NT2/D1 (cell line): ENCODE measurements at regions not wholly inside any gene's neighbourhood (a gene's known extent, or its start where the extent isn't known, plus 50 kb on each side); places are given as distances from the start of the nearest gene placed in this dataset.

Experiments
- DNase-seq: peaks from one replicate; pipeline ENCODE4 v3.0.0-alpha.2; 2011; ENCODE audit warnings: low read depth, low spot score
- H3K27me3 ChIP-seq: 2 replicates; pipeline ENCODE4 v1.6.0; 2011; ENCODE audit warnings: mild to moderate bottlenecking; ENCODE audit not compliant: insufficient read length, insufficient read depth
- H3K36me3 ChIP-seq: 2 replicates; pipeline ENCODE4 v1.6.1; 2011; ENCODE audit warnings: mild to moderate bottlenecking, low read length, mixed read lengths; ENCODE audit not compliant: insufficient read depth, insufficient read length
- H3K4me1 ChIP-seq: 2 replicates; pipeline ENCODE4 v1.5.1; 2011; ENCODE audit not compliant: insufficient read depth, insufficient read length
- H3K4me3 ChIP-seq: 2 replicates; pipeline ENCODE4 v1.5.1; 2011; ENCODE audit warnings: low read depth; ENCODE audit not compliant: insufficient read length
- H3K9ac ChIP-seq: 2 replicates; pipeline ENCODE4 v1.6.0; 2011; ENCODE audit warnings: low read depth; ENCODE audit not compliant: insufficient read length
- H3K9me3 ChIP-seq: 2 replicates; pipeline ENCODE4 v1.5.1; 2011; ENCODE audit warnings: mild to moderate bottlenecking, low read length; ENCODE audit not compliant: insufficient read depth
- SUZ12 ChIP-seq: IDR thresholded peaks from 2 replicates; pipeline ENCODE4 v1.6.1; 2011; ENCODE audit not compliant: insufficient read length, insufficient read depth; ENCODE audit errors: extremely low read depth
- YY1 ChIP-seq: IDR thresholded peaks from 2 replicates; pipeline ENCODE4 v1.6.1; 2011; ENCODE audit not compliant: insufficient read length, insufficient read depth
- ZNF274 ChIP-seq: IDR thresholded peaks from 2 replicates; pipeline ENCODE4 v1.6.1; 2011; ENCODE audit warnings: mild to moderate bottlenecking, low read depth, low read length

- Histone ChIP-seq H3K9me3 (no peaks in the 10 kb centered on the region), H3K4me1 (no peaks in the 10 kb centered on the region), H3K9ac (no peak overlapping the region), H3K27me3 (no peaks in the 10 kb centered on the region), H3K4me3 (no peak overlapping the region), H3K36me3 (no peaks in the 10 kb centered on the region)
- no peak for DNase-seq
- TF ChIP-seq SUZ12 (no peak), YY1 (no peak), ZNF274 (no peak)
Observed at GRCh38 chr15:31727612-31728011, 302.7 kb upstream of the CHRNA7 start.

- Histone ChIP-seq H3K4me1 (no peaks in the 10 kb centered on the region), H3K36me3 (no peaks in the 10 kb centered on the region), H3K9ac (no peak overlapping the region), H3K4me3 (no peak overlapping the region), H3K9me3 (no peaks in the 10 kb centered on the region), H3K27me3 (no peaks in the 10 kb centered on the region)
- DNase-seq, result no peak
- TF ChIP-seq SUZ12 (no peak), YY1 (no peak), ZNF274 (no peak)
Observed at GRCh38 chr15:31732726-31733125, 297.6 kb upstream of the CHRNA7 start.

DNA sequence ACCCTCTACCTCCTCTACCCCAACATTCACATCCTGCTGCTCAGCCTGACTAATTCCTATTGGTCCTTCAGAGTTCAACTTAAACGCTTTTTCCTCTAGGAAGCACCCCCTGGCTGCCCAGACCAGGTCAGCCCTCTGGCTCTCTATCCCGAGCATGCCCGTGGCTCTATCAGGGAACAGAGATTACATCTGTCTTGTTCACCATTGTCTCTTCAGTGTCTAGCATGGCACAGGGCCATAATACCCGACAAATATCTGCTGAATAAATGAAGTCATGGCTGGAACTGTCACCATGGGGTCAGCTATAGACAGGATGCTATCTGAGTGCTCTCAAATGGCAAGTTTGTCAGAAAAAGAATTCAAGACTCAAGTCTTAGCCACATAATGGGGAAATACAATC is 296.9 kb upstream of the CHRNA7 start:
- TF ChIP-seq YY1 (no peak), ZNF274 (no peak), SUZ12 (no peak)
- Histone ChIP-seq H3K27me3 (no peaks in the 10 kb centered on the region), H3K4me3 (no peak overlapping the region), H3K9ac (no peak overlapping the region), H3K36me3 (no peaks in the 10 kb centered on the region), H3K4me1 (no peaks in the 10 kb centered on the region), H3K9me3 (no peaks in the 10 kb centered on the region)
- no peak for DNase-seq

- Histone ChIP-seq H3K9ac (peak overlapping the region; percentile 21), H3K36me3 (no peaks in the 10 kb centered on the region), H3K27me3 (no peaks in the 10 kb centered on the region), H3K4me1 (peaks cover 2% of the 10 kb centered on the region), H3K4me3 (no peak overlapping the region), H3K9me3 (peaks cover 14% of the 10 kb centered on the region)
- DNase-seq, result peak; percentile 42
- TF ChIP-seq ZNF274, result no peak
- TF ChIP-seq YY1, result no peak
- no peak for TF ChIP-seq SUZ12
Observed at GRCh38 chr15:31740203-31740602, 290.1 kb upstream of the CHRNA7 start.

DNA sequence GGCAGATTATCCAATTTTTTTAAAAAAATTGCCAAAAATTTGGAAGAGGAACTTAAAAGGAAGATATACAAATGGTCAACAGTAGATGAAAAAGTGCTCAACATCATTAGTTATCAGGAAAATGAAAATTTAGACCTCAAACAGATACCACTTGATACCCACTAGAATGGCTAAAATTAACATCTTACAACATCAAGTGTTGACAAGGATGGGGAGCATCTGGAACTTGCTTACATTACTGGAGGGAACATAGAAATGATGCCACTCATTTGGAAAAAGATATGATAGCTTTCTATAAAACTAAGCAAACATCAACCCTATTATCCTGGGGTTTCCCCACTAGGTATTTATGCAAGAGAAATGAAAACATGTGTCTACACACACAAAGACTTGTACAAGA is 284.5 kb upstream of the CHRNA7 start:
- no peaks in the 10 kb centered on the region for H3K36me3 ChIP-seq
- H3K4me3 ChIP-seq, result no peak overlapping the region
- H3K4me1 ChIP-seq, result no peaks in the 10 kb centered on the region
- H3K9me3 ChIP-seq, result peaks cover 14% of the 10 kb centered on the region
- no peak overlapping the region for H3K9ac ChIP-seq
- H3K27me3 ChIP-seq, result no peaks in the 10 kb centered on the region
- no peak for TF ChIP-seq SUZ12
- TF ChIP-seq ZNF274, result no peak
- TF ChIP-seq YY1, result no peak
- DNase-seq, result no peak

GRCh38 chr15:31752065-31752762 is 278.1 kb upstream of the CHRNA7 start:
- no peak for TF ChIP-seq YY1
- TF ChIP-seq ZNF274, result no peak
- no peak for TF ChIP-seq SUZ12
- Histone ChIP-seq H3K36me3 (no peaks in the 10 kb centered on the region), H3K9ac (no peak overlapping the region), H3K4me1 (no peaks in the 10 kb centered on the region), H3K4me3 (no peak overlapping the region), H3K27me3 (no peaks in the 10 kb centered on the region), H3K9me3 (no peaks in the 10 kb centered on the region)
- DNase-seq, result no peak

GRCh38 chr15:31752905-31753304 is 277.4 kb upstream of the CHRNA7 start:
- Histone ChIP-seq H3K4me1 (no peaks in the 10 kb centered on the region), H3K4me3 (no peak overlapping the region), H3K9me3 (no peaks in the 10 kb centered on the region), H3K9ac (no peak overlapping the region), H3K36me3 (no peaks in the 10 kb centered on the region), H3K27me3 (no peaks in the 10 kb centered on the region)
- DNase-seq, result no peak
- TF ChIP-seq ZNF274, result no peak
- TF ChIP-seq YY1, result no peak
- no peak for TF ChIP-seq SUZ12

GRCh38 chr15:31758126-31758525 is 272.2 kb upstream of the CHRNA7 start:
- no peak overlapping the region for H3K9ac ChIP-seq
- H3K4me3 ChIP-seq, result no peak overlapping the region
- H3K36me3 ChIP-seq, result no peaks in the 10 kb centered on the region
- no peaks in the 10 kb centered on the region for H3K4me1 ChIP-seq
- H3K9me3 ChIP-seq, result no peaks in the 10 kb centered on the region
- H3K27me3 ChIP-seq, result no peaks in the 10 kb centered on the region
- no peak for DNase-seq
- TF ChIP-seq SUZ12, result no peak
- no peak for TF ChIP-seq ZNF274
- TF ChIP-seq YY1, result no peak
